ENCODE measurements at regions not wholly inside any gene's neighbourhood (a gene's known extent, or its start where the extent isn't known, plus 50 kb on each side); places are given as distances from the start of the nearest gene placed in this dataset.

DNA sequence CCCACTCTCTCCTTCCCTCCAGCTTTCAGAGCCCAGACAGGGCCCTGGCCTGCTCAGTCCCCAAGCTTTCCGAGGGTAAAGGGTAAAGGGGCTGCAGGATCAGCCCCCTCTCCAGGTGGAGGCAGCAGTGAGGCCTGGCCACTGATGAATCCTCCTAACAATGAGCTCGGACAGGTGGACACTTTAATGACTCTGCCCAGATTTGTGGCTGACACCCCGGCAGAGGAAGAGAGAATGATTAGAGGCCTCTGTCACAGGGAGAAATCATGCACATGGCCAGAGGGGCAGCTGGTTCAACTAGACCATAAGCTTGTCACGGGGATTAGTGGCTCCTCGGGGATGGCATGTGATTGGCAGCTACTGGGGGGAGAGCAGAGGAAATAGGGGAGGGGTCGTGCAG lies 587.5 kb upstream of the B3GAT1 start:
- POLR2A ChIA-PET, result no interaction called here
- no peak overlapping the region for H3K27ac Mint-ChIP-seq
- no peak overlapping the region for H3K4me3 Mint-ChIP-seq
- H3K4me1 Mint-ChIP-seq, result peaks cover 38% of the 10 kb centered on the region
- no peak for DNase-seq (ENCODE audit: low spot score)
- CTCF ChIA-PET, result interaction anchor here (1.1 kb wide), 1 partner anchor 76 kb away, joined by 3 read pairs; no protein-coding TSS in a partner anchor
- peaks cover 22% of the 10 kb centered on the region for H3K9me3 Mint-ChIP-seq
- 0 out of 2 replicates have a peak, but pooled peaks have one; percentile 15 for ATAC-seq
- no peaks in the 10 kb centered on the region for H3K27me3 Mint-ChIP-seq (ENCODE audit: low read depth)
- peaks cover 10% of the 10 kb centered on the region for H3K36me3 Mint-ChIP-seq
- TF ChIP-seq TCF7 (CRISPR knock-in tag; IDR thresholded peaks at IDR 0.05; ENCODE audit: low read depth) (no peak), ZNF281 (CRISPR knock-in tag; IDR thresholded peaks at IDR 0.05) (no peak), CREB1 (CRISPR knock-in tag; IDR thresholded peaks at IDR 0.05) (no peak), ELF4 (CRISPR knock-in tag; IDR thresholded peaks at IDR 0.05; ENCODE audit: low read depth) (no peak), HMGA2 (CRISPR knock-in tag; IDR thresholded peaks at IDR 0.05) (no peak), USF1 (CRISPR knock-in tag; IDR thresholded peaks at IDR 0.05) (no peak), ZNF512 (CRISPR knock-in tag; IDR thresholded peaks at IDR 0.05; ENCODE audit: borderline replicate concordance) (no peak), ARID4B (CRISPR knock-in tag; IDR thresholded peaks at IDR 0.05; ENCODE audit: borderline replicate concordance) (no peak)
- TF ChIP-seq, protein P1, sequence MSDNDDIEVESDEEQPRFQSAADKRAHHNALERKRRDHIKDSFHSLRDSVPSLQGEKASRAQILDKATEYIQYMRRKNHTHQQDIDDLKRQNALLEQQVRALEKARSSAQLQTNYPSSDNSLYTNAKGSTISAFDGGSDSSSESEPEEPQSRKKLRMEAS (CRISPR knock-in tag; IDR thresholded peaks at IDR 0.05), result 0 out of 2 replicates have a peak, but pooled peaks have one; percentile 26

GRCh38 chr11:134997652-134998320 lies 585.7 kb upstream of the B3GAT1 start:
- Mint-ChIP-seq H3K4me1 (peaks cover 54% of the 10 kb centered on the region), H3K9me3 (peaks cover 22% of the 10 kb centered on the region)
- DNase-seq (ENCODE audit: low spot score), result no peak

More at GRCh38 chr11:134997652-134998320, 585.7 kb upstream of the B3GAT1 start:
- Mint-ChIP-seq H3K27ac (no peak overlapping the region), H3K27me3 (ENCODE audit: low read depth) (no peaks in the 10 kb centered on the region), H3K4me3 (no peak overlapping the region), H3K36me3 (peaks cover 10% of the 10 kb centered on the region)
- no peak for ATAC-seq
- ChIA-PET POLR2A (no interaction called here), CTCF (no interaction called here)
- no peak for TF ChIP-seq PRRX2 (CRISPR knock-in tag; IDR thresholded peaks at IDR 0.05)
- TF ChIP-seq, protein P2, sequence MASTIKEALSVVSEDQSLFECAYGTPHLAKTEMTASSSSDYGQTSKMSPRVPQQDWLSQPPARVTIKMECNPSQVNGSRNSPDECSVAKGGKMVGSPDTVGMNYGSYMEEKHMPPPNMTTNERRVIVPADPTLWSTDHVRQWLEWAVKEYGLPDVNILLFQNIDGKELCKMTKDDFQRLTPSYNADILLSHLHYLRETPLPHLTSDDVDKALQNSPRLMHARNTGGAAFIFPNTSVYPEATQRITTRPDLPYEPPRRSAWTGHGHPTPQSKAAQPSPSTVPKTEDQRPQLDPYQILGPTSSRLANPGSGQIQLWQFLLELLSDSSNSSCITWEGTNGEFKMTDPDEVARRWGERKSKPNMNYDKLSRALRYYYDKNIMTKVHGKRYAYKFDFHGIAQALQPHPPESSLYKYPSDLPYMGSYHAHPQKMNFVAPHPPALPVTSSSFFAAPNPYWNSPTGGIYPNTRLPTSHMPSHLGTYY (CRISPR knock-in tag; IDR thresholded peaks at IDR 0.05), result no peak

All from WTC11 (cell line).